Mesothelial cell of epicardium (in vitro differentiated cells): ENCODE measurements at regions not wholly inside any gene's neighbourhood (a gene's known extent, or its start where the extent isn't known, plus 50 kb on each side); places are given as distances from the start of the nearest gene placed in this dataset.
A peak's percentile ranks its signal among the peaks of the same experiment; 100 is the strongest.

Experiments used
- DNase-seq, 2 experiments: peaks; one replicate each; pipeline ENCODE4 v3.0.0; 2021; ENCODE audit warnings: low spot score in 2 of 2; ENCODE audit not compliant: unreplicated experiment in 2 of 2
- H3K27ac Mint-ChIP-seq: 2 replicates; pipeline ENCODE4 v1.8.0; 2021; ENCODE audit warnings: mixed read lengths
- H3K27me3 Mint-ChIP-seq: 2 replicates; pipeline ENCODE4 v1.8.0; 2021; ENCODE audit warnings: low read depth, mixed read lengths
- H3K36me3 Mint-ChIP-seq: 2 replicates; pipeline ENCODE4 v1.8.0; 2021; ENCODE audit warnings: mixed read lengths
- H3K4me1 Mint-ChIP-seq: 2 replicates; pipeline ENCODE4 v1.8.0; 2021; ENCODE audit warnings: mixed read lengths
- H3K4me3 Mint-ChIP-seq: 2 replicates; pipeline ENCODE4 v1.8.0; 2021; ENCODE audit warnings: mild to moderate bottlenecking, moderate library complexity, mixed read lengths
- H3K9me3 Mint-ChIP-seq: 2 replicates; pipeline ENCODE4 v1.8.0; 2021; ENCODE audit warnings: mixed read lengths
- CTCF ChIP-seq: fragments of 200-600 bp; sonication (generic); IDR thresholded peaks from one replicate; pipeline ENCODE4 v1.5.0; 2021; ENCODE audit warnings: antibody characterized with exemption; ENCODE audit not compliant: unreplicated experiment

- Mint-ChIP-seq H3K9me3 (no peaks in the 10 kb centered on the region), H3K36me3 (no peaks in the 10 kb centered on the region), H3K27me3 (no peaks in the 10 kb centered on the region), H3K4me1 (peaks cover 40% of the 10 kb centered on the region), H3K4me3 (no peak overlapping the region), H3K27ac (peak overlapping the region; percentile 50)
- TF ChIP-seq CTCF, result no peak
- no peak for DNase-seq
These were observed 99.4 kb upstream of the SLC45A1 start for GRCh38 chr1:8218351-8219092.

GRCh38 chr1:8217809-8218208 lies 100.1 kb upstream of the SLC45A1 start:
- peak overlapping the region; percentile 50 for H3K27ac Mint-ChIP-seq
- H3K27me3 Mint-ChIP-seq, result no peaks in the 10 kb centered on the region

GRCh38 chr1:8217011-8217711 lies 100.8 kb upstream of the SLC45A1 start:
- H3K4me3 Mint-ChIP-seq, result peak overlapping the region; percentile 49
- peaks cover 52% of the 10 kb centered on the region for H3K4me1 Mint-ChIP-seq
- no peaks in the 10 kb centered on the region for H3K36me3 Mint-ChIP-seq
- peak overlapping the region; percentile 87 for H3K27ac Mint-ChIP-seq
- no peaks in the 10 kb centered on the region for H3K27me3 Mint-ChIP-seq
- no peak for TF ChIP-seq CTCF
- H3K9me3 Mint-ChIP-seq, result no peaks in the 10 kb centered on the region
- no peak for DNase-seq

More at GRCh38 chr1:8217809-8218208, 100.1 kb upstream of the SLC45A1 start:
- peak overlapping the region; percentile 36 for H3K4me3 Mint-ChIP-seq
- peaks cover 45% of the 10 kb centered on the region for H3K4me1 Mint-ChIP-seq
- no peaks in the 10 kb centered on the region for H3K9me3 Mint-ChIP-seq
- no peak for DNase-seq
- H3K36me3 Mint-ChIP-seq, result no peaks in the 10 kb centered on the region
- TF ChIP-seq CTCF, result no peak

- Mint-ChIP-seq H3K27me3 (no peaks in the 10 kb centered on the region), H3K27ac (peak overlapping the region; percentile 94), H3K4me1 (peaks cover 60% of the 10 kb centered on the region), H3K9me3 (no peaks in the 10 kb centered on the region), H3K36me3 (no peaks in the 10 kb centered on the region), H3K4me3 (peak overlapping the region; percentile 34)
- no peak for DNase-seq
- no peak for TF ChIP-seq CTCF
These were observed 101.9 kb upstream of the SLC45A1 start for GRCh38 chr1:8216005-8216404.

GRCh38 chr1:8214501-8215173 lies 103.3 kb upstream of the SLC45A1 start:
- H3K27ac Mint-ChIP-seq, result peak overlapping the region; percentile 79

More at GRCh38 chr1:8214501-8215173, 103.3 kb upstream of the SLC45A1 start:
- Mint-ChIP-seq H3K4me3 (no peak overlapping the region), H3K36me3 (no peaks in the 10 kb centered on the region), H3K27me3 (no peaks in the 10 kb centered on the region), H3K4me1 (peaks cover 69% of the 10 kb centered on the region), H3K9me3 (no peaks in the 10 kb centered on the region)
- TF ChIP-seq CTCF, result no peak
- no peak for DNase-seq
